Neural cell (in vitro differentiated cells): ENCODE measurements at regions not wholly inside any gene's neighbourhood (a gene's known extent, or its start where the extent isn't known, plus 50 kb on each side); places are given as distances from the start of the nearest gene placed in this dataset.

Source experiments
- H2AFZ ChIP-seq: fragments of 200-600, 300-800 bp; sonication (generic), shearing (Covaris generic); 2 replicates; pipeline ENCODE4 v1.6.0; 2014; ENCODE audit warnings: low read depth, mild to moderate bottlenecking, antibody characterized with exemption, low read length, moderate library complexity
- H3F3A ChIP-seq: fragments of 200-600 bp; shearing (Covaris generic); 2 replicates; pipeline ENCODE4 v1.6.1; 2016; ENCODE audit warnings: mild to moderate bottlenecking, moderate library complexity, mixed read lengths, antibody characterized with exemption, low read length; ENCODE audit not compliant: insufficient read depth, poor library complexity, severe bottlenecking
- H3K27ac ChIP-seq: fragments of 200-600, 300-800 bp; sonication (generic), shearing (Covaris generic); 2 replicates; pipeline ENCODE4 v1.5.1; 2014; ENCODE audit warnings: mild to moderate bottlenecking, low read length, moderate library complexity
- H3K27me3 ChIP-seq: fragments of 300-800, 200-600 bp; sonication (generic), shearing (Covaris generic); 2 replicates; pipeline ENCODE4 v1.6.0; 2014; ENCODE audit warnings: mild to moderate bottlenecking, low read depth, low read length, moderate library complexity; ENCODE audit not compliant: insufficient read depth
- H3K36me3 ChIP-seq: fragments of 300-800, 200-600 bp; sonication (generic), shearing (Covaris generic); 2 replicates; pipeline ENCODE4 v1.5.1; 2014; ENCODE audit warnings: mild to moderate bottlenecking, antibody characterized with exemption, low read length, moderate library complexity; ENCODE audit not compliant: insufficient read depth
- H3K4me2 ChIP-seq: fragments of 300-800, 200-600 bp; sonication (generic), shearing (Covaris generic); 2 replicates; pipeline ENCODE4 v1.6.0; 2014; ENCODE audit warnings: mild to moderate bottlenecking, low read length
- H3K4me3 ChIP-seq: fragments of 300-800, 200-600 bp; sonication (generic), shearing (Covaris generic); 2 replicates; pipeline ENCODE4 v1.5.1; 2014; ENCODE audit warnings: mild to moderate bottlenecking, low read length, moderate library complexity
- H3K79me2 ChIP-seq: fragments of 200-600 bp; shearing (Covaris generic); replicated peaks from 2 replicates; pipeline ENCODE4 v1.6.0; 2014; ENCODE audit warnings: mild to moderate bottlenecking, low read length, moderate library complexity; ENCODE audit not compliant: insufficient read depth
- H3K9ac ChIP-seq: fragments of 300-800, 200-600 bp; sonication (generic), shearing (Covaris generic); 2 replicates; pipeline ENCODE4 v1.6.1; 2016; ENCODE audit warnings: mild to moderate bottlenecking, low read length, mixed read lengths
- H3K9me2 ChIP-seq: fragments of 200-600 bp; shearing (Covaris generic); 2 replicates; pipeline ENCODE4 v1.6.1; 2016; ENCODE audit warnings: mild to moderate bottlenecking, low read length, mixed read lengths; ENCODE audit not compliant: insufficient read depth
- H3K9me3 ChIP-seq: fragments of 200-600, 300-800 bp; sonication (generic), shearing (Covaris generic); 2 replicates; pipeline ENCODE4 v1.6.1; 2016; ENCODE audit warnings: mild to moderate bottlenecking, mixed run types, low read length, moderate library complexity, mixed read lengths
- H4K20me1 ChIP-seq: fragments of 200-600 bp; shearing (Covaris generic); 2 replicates; pipeline ENCODE4 v1.6.1; 2016; ENCODE audit warnings: mild to moderate bottlenecking, mixed run types; ENCODE audit not compliant: insufficient read depth
- EP300 ChIP-seq: fragments of 450-650 bp; conservative IDR thresholded peaks from 2 replicates; pipeline ENCODE4 v1.6.1; 2014; ENCODE audit warnings: antibody characterized with exemption, mild to moderate bottlenecking, moderate library complexity; ENCODE audit not compliant: poor library complexity, severe bottlenecking
- EZH2 ChIP-seq: fragments of 200-600, 300-800 bp; shearing (Covaris generic), sonication (generic); IDR thresholded peaks from 2 replicates; pipeline ENCODE4 v1.6.1; 2014; ENCODE audit warnings: antibody characterized with exemption, low read length, borderline replicate concordance, mild to moderate bottlenecking; ENCODE audit not compliant: insufficient read depth, poor library complexity, severe bottlenecking
- MXI1 ChIP-seq: fragments of 450-650 bp; conservative IDR thresholded peaks from 2 replicates; pipeline ENCODE4 v1.6.1; 2014; ENCODE audit warnings: antibody characterized with exemption, mild to moderate bottlenecking; ENCODE audit not compliant: poor library complexity, severe bottlenecking
- POLR2AphosphoS5 ChIP-seq: IDR thresholded peaks from 2 replicates; pipeline ENCODE4 v1.6.1; 2012
- RAD21 ChIP-seq: fragments of 450-650 bp; conservative IDR thresholded peaks from 2 replicates; pipeline ENCODE4 v1.6.1; 2014; ENCODE audit warnings: antibody characterized with exemption, mild to moderate bottlenecking, moderate library complexity
- SMC3 ChIP-seq: fragments of 450-650 bp; conservative IDR thresholded peaks from 2 replicates; pipeline ENCODE4 v1.6.1; 2014; ENCODE audit warnings: antibody characterized with exemption, mild to moderate bottlenecking, moderate library complexity; ENCODE audit not compliant: poor library complexity
- TAF1 ChIP-seq: IDR thresholded peaks from 2 replicates; pipeline ENCODE4 v1.6.1; 2012; ENCODE audit warnings: low read depth
- TF ChIP-seq, protein P1 (sequence below): fragments of 450-650 bp; IDR thresholded peaks from 2 replicates; pipeline ENCODE4 v1.5.1; 2014; ENCODE audit warnings: antibody characterized with exemption, mild to moderate bottlenecking, moderate library complexity; ENCODE audit not compliant: poor library complexity, severe bottlenecking
- TF ChIP-seq, protein P2 (sequence below): IDR thresholded peaks from 2 replicates; pipeline ENCODE4 v1.6.1; 2012; ENCODE audit warnings: borderline replicate concordance

DNA sequence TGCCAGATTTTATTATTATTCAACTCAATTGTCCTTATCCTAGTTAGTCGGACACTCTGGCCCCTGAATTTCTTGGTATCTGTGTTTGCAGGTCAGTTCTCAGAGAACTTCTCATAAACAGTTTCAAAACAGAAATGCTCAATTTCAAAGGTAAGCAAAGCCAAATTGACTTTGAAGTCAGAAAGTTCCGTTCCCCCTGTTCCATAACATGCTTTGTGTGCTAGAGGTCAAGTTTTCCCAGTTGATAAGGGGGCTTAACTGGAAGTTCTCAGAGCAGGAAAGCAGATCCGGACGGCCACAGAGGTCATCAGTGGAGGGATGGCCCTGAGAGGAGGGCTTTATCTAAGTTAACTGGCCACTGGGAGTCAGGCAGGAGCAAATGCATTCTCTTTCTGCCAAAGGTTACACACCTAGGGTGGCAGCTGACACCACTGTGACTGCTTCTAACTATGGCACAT lies 417.2 kb downstream of the COG6 start:
- H3K36me3 ChIP-seq = no peaks in the 10 kb centered on the region
- TF ChIP-seq, protein P1, sequence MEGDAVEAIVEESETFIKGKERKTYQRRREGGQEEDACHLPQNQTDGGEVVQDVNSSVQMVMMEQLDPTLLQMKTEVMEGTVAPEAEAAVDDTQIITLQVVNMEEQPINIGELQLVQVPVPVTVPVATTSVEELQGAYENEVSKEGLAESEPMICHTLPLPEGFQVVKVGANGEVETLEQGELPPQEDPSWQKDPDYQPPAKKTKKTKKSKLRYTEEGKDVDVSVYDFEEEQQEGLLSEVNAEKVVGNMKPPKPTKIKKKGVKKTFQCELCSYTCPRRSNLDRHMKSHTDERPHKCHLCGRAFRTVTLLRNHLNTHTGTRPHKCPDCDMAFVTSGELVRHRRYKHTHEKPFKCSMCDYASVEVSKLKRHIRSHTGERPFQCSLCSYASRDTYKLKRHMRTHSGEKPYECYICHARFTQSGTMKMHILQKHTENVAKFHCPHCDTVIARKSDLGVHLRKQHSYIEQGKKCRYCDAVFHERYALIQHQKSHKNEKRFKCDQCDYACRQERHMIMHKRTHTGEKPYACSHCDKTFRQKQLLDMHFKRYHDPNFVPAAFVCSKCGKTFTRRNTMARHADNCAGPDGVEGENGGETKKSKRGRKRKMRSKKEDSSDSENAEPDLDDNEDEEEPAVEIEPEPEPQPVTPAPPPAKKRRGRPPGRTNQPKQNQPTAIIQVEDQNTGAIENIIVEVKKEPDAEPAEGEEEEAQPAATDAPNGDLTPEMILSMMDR = no peak
- no peak for TF ChIP-seq EP300
- no peak for TF ChIP-seq POLR2AphosphoS5
- TF ChIP-seq, protein P2, sequence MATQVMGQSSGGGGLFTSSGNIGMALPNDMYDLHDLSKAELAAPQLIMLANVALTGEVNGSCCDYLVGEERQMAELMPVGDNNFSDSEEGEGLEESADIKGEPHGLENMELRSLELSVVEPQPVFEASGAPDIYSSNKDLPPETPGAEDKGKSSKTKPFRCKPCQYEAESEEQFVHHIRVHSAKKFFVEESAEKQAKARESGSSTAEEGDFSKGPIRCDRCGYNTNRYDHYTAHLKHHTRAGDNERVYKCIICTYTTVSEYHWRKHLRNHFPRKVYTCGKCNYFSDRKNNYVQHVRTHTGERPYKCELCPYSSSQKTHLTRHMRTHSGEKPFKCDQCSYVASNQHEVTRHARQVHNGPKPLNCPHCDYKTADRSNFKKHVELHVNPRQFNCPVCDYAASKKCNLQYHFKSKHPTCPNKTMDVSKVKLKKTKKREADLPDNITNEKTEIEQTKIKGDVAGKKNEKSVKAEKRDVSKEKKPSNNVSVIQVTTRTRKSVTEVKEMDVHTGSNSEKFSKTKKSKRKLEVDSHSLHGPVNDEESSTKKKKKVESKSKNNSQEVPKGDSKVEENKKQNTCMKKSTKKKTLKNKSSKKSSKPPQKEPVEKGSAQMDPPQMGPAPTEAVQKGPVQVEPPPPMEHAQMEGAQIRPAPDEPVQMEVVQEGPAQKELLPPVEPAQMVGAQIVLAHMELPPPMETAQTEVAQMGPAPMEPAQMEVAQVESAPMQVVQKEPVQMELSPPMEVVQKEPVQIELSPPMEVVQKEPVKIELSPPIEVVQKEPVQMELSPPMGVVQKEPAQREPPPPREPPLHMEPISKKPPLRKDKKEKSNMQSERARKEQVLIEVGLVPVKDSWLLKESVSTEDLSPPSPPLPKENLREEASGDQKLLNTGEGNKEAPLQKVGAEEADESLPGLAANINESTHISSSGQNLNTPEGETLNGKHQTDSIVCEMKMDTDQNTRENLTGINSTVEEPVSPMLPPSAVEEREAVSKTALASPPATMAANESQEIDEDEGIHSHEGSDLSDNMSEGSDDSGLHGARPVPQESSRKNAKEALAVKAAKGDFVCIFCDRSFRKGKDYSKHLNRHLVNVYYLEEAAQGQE = no peak
- TF ChIP-seq TAF1 = no peak
- TF ChIP-seq RAD21 = no peak
- TF ChIP-seq EZH2 = no peak
- TF ChIP-seq SMC3 = no peak
- no peak for TF ChIP-seq MXI1
- no peak overlapping the region for H2AFZ ChIP-seq
- no peak overlapping the region for H3K27ac ChIP-seq
- no peaks in the 10 kb centered on the region for H3K9me2 ChIP-seq
- H3K79me2 ChIP-seq = no peaks in the 10 kb centered on the region
- H3K9ac ChIP-seq = no peak overlapping the region
- H3K4me3 ChIP-seq = no peak overlapping the region
- no peaks in the 10 kb centered on the region for H4K20me1 ChIP-seq
- no peaks in the 10 kb centered on the region for H3F3A ChIP-seq
- H3K4me2 ChIP-seq = no peak overlapping the region
- peaks cover 42% of the 10 kb centered on the region for H3K27me3 ChIP-seq
- H3K9me3 ChIP-seq = no peaks in the 10 kb centered on the region

DNA sequence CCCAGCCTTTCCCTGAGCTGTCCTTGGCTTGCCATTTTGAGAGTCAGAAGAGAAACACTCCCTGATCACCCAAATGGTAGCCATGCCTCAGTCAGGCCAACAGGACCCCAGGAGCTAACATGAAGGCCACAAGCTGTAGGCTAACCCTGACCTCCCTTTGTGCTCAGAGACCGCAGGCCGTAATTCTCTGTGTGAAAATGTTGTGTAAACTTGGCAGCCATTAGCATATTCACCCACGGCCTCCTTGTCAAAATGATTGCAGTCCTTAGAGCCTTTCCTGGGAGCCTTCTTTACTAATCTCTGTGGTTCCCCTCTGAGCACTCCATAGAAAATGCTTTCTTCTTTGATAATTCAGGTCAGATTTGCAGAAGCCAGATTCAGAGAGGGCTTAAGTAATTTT lies 418.9 kb downstream of the COG6 start:
- no peaks in the 10 kb centered on the region for H3K9me2 ChIP-seq
- TF ChIP-seq, protein P2 = no peak
- TF ChIP-seq EZH2 = no peak
- no peak for TF ChIP-seq MXI1
- TF ChIP-seq RAD21 = no peak
- no peak for TF ChIP-seq TAF1
- no peak for TF ChIP-seq POLR2AphosphoS5
- no peak for TF ChIP-seq SMC3
- TF ChIP-seq, protein P1 = no peak
- TF ChIP-seq EP300 = no peak
- no peaks in the 10 kb centered on the region for H3K36me3 ChIP-seq
- H2AFZ ChIP-seq = no peak overlapping the region
- H3K4me2 ChIP-seq = no peak overlapping the region
- no peaks in the 10 kb centered on the region for H3K9me3 ChIP-seq
- no peak overlapping the region for H3K27ac ChIP-seq
- H3K9ac ChIP-seq = no peak overlapping the region
- no peak overlapping the region for H3K4me3 ChIP-seq
- no peaks in the 10 kb centered on the region for H3F3A ChIP-seq
- H3K79me2 ChIP-seq = no peaks in the 10 kb centered on the region
- peaks cover 51% of the 10 kb centered on the region for H3K27me3 ChIP-seq
- no peaks in the 10 kb centered on the region for H4K20me1 ChIP-seq
